OCI-M2 (cell line): ENCODE measurements at regions not wholly inside any gene's neighbourhood (a gene's known extent, or its start where the extent isn't known, plus 50 kb on each side); places are given as distances from the start of the nearest gene placed in this dataset.
"Not testable (repeated sequence)": the region's sequence is repeated elsewhere in the genome, so short reads cannot be mapped to it uniquely, and the experiment has no call there.

ENCODE experiments used
- DNase-seq: peaks from one replicate; lab custom pipeline; 2025; ENCODE audit not compliant: unreplicated experiment; lab: John Stamatoyannopoulos, UW

DNA sequence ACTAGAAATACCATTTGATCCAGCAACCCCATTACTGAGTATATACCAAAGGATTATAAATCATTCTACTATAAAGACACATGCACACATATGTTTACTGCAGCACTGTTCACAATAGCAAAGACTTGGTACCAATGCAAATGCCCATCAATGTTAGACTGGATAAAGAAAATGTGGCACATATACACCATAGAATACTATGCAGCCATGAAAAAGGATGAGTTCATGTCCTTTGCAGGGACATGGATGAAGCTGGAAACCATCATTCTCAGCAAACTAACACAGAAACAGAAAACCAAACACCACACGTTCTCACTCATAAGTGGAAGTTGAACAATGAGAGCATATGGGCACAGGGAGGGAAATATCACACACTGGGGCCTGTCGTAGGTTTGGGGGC is 106.0 kb downstream of the SPATA18 start:
- not testable (repeated sequence) for DNase-seq

DNA sequence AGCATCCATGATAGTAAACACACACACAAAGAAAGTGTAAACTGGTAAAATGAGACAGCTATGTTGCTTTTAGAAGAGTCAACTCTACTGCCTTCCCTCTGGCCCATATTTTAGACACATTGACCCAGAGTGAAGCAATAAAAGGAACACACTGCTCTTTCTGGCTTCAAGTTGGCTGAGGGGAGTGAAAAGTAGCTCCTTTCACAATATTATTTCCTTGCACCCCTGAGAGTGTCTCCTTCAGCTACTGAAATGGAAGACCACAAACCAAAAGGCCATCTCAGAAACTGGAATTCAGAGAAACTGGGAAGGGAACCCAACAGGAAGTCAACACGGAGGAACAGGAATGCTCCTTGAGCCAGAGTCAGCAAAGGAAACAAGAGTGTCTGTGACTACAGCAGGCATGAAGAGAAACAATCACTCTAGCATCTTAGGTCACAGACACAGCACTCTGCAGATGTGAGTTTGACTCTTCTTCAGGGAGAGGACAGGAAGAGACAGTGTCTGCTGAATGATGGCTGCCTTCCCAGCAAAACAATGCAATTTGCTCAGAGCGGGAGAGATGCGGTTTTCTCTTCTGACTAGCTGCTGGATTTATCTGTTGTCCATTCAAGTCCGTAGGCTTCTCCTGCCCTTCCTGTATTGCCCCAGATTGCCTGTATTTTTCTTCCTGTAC is 106.7 kb downstream of the SPATA18 start:
- no peak for DNase-seq

DNA sequence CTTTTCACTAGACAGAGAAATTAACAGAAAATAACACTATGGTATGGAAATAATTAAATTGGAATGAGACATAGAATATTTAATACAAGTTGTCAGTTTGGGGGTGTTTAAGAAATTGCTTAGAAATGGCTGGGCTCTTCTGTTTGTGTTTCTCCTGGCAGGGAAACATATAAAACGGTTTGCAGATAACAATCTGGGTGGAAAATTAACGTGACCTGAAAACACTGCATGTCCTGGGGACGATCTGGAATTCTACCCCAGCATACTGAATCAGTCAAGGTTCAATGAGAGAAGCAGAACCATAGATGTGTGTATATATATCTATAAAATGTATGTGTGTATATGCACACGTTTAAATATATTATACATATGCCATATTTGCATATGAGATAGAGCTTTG is 109.8 kb downstream of the SPATA18 start:
- no peak for DNase-seq

DNA sequence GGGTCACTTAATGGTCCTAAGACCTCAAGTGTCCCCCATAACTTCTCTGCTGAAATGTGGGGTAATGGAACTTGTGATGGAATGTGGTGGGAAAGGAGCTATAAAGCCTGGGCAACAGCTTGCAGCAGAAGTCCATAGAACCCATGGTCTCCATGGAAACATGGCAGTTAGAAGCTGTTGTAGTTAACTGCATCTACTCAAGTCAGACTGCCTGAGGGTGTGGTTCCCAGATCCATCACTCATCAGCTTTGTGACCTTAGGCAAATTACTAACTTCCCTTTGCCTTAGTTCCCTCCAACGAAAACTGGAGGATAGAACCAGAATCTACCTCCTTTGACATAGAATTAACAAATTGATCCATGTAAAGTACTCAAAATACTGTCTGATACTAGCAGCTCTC is 113.0 kb downstream of the SPATA18 start:
- no peak for DNase-seq

DNA sequence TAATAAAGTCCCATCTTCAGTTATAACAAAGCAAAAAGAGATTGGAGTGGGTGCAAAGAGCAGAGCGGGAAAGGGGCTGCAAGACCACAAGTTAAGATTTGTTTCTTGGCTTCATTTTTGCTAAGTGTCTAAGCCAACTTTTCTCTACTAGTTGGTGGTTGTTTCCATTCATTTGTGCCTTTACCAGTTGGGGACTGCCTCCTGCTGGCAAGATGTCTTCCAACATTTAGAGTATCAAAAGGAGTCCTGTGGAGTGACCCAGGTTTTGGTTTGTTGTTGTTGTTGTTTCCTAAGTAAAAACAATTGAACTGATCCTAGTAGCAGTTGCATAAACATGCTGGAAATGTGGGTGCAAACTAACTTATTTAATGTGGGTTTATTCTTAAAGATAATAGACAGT is 121.1 kb downstream of the SPATA18 start:
- DNase-seq = no peak

DNA sequence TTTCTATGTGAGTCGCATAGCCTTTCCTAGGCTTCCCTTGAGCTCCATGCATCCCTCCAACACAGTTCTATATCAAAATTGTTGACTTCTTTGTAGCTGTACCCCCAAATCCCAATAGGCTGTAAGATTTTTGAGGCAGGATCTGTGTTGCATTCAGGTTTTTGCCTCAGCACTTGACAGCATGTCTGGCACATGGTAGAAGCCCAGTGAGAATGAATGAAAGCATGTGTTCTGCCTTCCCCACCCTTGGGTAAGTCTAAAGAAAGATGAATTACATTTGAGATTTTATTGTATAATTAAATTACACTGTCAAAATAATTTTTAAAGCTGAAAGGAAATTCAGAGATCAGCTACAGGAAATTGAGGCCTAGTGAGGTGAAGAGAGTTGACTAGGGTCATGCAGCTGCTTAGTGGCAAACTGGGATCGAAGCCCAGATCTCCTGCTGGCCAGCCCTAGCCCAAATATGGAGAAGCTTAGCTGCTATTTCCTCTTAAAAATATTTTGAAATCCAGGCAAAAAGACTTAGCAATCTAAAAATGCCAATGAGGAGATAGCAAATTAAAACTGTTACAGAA is 122.5 kb downstream of the SPATA18 start:
- no peak for DNase-seq

DNA sequence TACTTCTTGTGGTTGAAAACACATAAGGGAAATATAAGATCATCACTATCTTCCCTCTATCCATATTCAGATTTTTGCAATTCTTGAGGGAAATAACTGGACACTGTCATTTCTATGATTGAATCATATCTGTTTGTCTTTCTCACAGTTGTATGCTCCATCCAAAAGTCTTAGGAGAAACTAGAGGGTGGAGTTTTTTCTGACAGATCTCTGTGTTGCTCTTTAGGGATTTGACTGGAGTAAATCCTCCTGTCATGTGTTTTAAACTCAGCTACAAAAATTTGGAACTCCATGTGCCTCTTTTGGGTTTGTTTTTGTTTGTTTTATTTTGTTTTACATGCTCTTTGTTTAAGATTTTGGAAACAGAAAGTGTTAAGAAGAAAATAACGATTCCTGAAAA is 136.5 kb downstream of the SPATA18 start:
- no peak for DNase-seq

DNA sequence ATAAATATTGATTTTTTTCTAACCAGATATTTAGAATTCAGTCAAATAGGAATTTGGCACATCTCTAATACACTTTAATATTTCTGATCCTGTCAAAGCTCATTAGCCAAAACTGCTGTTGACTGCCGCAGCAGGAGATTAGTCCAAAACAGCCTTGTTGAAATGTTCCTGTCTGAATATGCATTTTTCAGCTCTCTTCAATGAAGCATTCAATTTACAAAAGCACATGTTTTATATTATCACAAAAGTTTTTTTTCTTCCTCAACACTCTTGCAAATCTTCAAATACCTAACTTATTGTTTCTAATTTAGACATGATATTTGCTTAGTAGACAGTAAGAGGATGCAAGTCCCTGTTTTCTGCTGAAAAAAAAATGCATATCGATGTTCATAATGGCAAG is 140.9 kb downstream of the SPATA18 start:
- DNase-seq = no peak

DNA sequence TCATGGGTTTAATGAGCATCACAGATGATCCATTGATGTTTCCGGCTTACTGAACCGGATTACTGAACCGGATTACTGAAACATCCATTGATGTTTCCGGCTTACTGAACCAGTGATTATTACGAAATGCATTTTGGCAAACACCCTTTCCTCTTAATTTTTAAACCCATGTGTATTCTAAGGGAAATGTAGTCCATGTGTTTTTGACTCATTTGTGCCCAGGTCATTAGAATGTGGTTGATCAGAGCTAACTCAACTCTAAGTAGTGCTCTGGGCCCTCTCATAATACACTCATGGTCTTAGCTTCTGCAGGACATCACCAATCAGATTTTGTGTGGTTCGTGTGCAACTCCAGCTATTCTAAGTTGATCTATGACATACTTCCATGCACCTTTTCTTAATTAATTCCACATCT is 141.6 kb downstream of the SPATA18 start:
- no peak for DNase-seq

DNA sequence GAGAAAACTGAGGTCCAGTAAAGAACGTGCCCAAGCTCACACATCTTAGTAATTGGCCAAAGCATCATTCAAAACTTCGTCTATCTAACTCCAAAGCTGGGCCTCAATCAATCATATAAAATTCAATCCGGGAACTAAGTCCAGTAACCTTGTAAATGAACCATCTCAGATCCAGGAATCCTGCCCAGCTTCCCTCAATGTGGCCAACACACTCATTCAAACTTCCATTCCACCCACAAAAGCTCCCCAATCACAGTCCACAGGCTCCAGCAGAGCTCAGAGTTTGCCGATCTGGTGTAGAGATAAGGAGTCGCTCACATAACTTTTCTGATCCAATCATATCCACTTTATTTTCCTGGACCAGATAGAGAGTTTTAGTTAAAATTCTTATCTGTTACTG is 144.8 kb downstream of the SPATA18 start:
- DNase-seq = no peak

DNA sequence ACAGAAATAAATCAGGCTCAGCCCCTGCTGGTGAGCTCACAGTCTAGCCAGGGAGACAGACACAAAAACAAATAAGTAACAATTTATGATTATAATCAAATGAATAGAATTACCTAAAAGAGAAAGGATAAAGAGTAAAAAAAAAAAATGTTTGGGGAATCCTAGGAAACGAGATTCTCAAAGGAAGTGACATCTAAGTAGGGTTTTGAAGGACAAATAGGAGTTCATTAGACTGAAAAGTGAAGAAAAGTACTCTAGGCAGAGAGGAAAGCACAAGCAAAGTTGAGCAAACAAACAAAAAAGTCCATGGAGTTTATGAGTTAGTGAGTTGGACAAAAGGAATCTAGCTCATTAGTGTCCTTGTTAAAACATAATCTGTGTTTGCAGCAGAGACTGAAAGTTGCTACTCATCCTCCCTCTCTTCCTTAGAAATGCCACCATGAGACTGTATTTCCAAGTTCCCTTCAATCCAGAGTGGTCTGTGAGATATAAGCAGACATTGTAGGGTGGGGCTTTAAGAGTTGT is 145.6 kb downstream of the SPATA18 start:
- DNase-seq = no peak

DNA sequence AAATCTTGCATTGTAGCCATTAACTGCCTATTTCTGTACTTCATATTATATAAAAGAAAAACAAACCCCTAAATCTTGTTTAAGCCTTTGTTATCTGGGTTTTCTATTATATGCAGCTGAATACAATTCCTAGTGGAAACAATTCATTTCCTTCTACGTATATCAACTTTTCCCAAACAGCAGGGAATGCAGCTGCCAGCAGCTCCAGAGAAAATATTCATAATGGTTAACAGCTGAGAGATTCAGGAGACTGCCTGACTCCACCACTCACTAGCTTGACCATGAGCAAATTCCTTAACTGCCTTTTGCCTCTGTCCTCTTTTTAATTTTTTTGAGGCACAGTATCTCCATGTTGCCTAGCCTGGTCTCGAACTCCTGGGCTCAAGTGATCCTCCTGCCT is 146.2 kb downstream of the SPATA18 start:
- no peak for DNase-seq

DNA sequence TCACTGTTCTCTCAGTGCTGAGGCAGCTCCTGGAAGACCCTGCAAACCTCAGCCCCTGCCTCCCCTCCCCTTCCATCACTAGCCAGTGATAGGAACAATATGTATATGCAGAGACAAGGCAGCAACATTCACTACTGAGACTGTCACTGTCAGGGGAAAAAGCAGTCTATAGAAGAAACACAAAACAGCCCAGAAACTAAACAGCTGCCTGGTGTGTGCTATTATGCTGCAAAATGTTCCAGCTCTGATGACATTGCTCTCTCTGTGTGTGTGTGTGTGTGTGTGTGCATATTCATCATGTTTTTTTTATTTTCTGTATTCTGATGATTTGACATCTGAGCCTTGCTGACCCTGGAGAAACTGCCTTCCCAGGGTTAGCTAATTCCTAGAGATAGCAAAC is 147.2 kb downstream of the SPATA18 start:
- no peak for DNase-seq

DNA sequence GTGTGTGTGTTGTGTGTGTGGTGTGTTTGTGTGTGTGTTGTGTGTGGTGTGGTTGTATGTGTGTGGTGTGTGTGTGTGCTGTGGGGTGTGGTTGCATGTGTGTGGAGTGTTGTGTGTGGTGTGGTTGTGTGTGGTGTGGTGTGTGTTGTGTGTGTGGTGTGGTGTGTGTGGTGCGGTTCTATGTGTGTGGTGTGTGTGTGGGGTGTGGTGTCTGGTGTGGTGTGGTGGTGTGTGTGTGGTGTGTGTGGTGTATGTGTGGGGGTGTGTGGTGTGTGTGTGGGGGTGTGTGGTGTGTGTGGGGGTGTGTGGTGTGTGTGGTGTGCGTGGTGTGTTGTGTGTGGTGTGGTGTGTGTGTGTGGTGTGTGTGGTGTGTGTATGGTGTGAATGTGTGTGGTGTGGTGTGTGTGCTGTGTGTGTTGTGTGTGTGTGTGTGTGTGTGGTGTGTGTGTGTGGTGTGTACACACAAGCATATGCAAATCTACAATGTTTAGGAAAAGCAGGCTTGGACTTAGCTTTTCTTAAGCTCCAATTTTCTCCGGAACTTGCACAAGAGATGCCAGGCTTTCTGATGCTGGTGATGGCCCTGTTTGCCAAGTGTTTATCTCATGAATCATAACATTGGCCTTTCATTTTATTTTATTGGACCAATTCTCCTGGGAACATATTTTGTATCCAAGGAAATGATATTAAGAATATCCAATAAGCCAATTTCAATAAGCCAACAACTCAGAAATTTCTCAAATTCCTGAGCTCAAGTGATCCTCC is 148.7 kb downstream of the SPATA18 start:
- no peak for DNase-seq

DNA sequence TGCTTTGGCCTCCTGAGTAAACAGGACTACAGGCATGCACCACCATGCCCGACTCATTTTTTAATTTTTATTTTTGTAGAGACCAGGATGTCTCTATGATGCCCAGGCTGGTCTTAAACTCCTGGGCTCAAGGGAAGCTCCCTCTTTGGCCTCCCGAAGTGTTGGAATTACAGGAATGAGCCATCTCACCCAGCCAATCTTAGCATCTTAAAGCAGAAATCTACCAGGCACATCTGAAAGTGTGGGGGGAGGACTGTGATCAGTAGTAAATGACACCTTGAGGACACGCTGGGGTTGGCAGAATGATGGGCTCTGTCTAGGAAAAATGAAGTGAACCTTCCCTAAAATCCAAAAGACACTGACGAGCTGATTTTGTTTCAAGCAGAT is 149.2 kb downstream of the SPATA18 start:
- DNase-seq = no peak

DNA sequence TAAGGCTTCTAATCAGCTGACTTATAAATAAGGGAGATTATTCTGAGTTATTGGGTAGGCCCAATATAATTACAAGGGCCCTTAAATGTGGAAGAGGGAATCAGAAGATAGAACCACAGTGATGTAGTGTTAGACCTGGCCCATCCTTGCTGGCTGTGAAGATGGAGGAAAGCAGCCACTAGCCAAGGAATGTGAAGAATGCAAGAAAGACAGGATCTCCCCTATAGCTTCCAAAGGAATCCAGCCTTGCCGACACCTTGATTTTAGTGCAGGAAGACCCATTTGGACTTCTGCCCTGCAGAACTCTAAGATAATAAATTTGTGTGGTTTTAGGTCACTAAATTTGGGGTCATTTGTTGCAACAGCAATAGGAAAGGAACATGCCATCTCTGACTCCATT is 150.6 kb downstream of the SPATA18 start:
- no peak for DNase-seq

DNA sequence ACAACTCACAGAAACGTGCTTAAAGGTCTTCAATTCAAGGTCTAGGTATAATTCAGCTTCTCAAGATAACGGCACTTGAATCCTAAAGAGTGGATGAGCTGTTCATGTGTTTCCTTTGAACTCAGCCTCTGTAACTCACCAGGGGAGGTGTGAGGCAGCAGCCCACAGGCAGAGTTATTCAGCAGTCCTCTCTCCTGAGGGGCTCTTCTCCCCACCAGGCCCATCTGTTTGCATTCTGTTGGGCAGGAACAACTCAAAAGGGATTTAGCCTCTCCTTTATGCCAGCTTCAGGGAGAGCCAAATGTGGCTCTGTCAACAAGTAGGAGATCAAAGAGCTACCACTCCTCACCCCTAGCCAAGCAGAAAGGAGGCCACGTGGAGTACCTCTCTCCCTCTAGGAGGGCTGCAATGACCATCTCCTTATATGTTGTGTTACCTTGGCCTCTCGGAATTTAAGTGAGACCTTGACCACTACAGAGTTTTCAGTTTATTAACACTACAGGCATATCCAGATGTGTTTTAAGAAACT is 151.2 kb downstream of the SPATA18 start:
- DNase-seq = no peak

DNA sequence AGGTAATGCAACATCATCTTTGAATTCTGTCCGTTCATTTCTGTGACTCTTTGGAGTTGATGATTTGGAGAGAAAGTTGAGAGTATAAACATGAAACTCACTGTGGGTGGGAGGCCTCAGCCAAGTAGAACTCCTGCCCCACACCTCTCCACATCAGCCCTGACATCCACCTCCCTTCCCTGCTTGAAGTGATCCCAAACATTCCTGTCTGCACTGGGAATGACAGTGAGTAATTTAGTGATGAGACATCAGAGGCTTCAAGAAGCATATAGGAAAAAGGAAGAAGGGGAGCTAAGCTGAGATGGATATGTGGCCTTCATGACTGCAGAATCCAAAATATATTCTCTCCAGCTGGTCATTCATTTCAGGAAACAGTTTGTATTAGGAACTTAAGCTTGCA is 151.8 kb downstream of the SPATA18 start:
- DNase-seq = no peak

DNA sequence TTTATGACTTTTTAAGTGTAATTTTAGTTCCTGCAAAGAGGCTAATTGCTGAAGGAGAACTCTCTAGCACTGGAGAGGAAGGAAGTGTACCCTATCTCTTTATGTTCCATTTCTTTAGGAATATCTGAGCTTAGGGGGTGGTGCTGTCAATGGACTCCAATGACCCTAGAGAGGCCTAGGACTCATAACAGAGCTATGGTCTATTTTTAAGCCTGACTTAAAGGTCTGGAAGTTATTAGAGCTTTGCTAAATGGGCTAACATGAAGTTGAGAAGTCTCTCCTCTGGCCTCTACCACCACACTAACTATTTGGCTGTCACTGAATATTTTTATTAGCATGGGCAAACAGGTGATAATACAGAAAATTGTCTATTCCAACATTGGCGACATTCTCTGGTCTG is 152.2 kb downstream of the SPATA18 start:
- DNase-seq = no peak

DNA sequence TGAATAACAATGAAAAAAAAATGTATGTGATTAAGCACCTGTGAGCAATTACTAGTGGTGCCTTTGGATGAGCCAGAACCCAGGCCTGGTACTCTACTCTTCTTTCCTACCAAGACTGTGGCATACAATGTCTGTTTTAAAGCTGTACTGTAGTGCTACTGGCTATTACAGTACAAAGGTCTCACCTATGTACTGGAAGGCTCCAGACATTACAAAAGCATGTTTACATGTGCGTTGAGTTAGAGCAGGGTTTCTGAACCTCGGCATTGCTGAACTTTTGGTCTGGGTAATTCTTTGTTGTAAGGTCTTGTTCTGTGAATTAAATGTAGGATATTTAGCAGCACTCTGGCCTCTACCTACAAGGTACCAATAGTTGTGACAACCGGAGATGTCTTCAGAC is 153.8 kb downstream of the SPATA18 start:
- no peak for DNase-seq

DNA sequence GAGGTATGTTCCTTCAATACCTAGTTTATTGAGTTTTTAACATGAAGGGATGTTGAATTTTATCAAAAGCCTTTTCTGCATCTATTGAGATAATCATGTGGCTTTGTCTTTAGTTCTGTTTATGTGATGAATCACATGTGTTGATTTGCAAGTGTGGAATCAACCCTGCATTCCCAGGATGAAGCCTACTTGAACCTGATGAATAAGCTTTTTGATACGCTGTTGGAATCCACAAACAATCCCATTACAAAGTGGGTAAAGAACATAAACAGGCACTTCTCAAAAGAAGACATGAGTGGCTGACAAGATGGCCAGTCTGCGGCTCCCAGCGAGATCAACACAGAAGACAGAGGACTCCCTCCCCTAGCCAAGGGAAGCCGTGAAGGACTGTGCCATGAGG is 156.0 kb downstream of the SPATA18 start:
- not testable (repeated sequence) for DNase-seq

DNA sequence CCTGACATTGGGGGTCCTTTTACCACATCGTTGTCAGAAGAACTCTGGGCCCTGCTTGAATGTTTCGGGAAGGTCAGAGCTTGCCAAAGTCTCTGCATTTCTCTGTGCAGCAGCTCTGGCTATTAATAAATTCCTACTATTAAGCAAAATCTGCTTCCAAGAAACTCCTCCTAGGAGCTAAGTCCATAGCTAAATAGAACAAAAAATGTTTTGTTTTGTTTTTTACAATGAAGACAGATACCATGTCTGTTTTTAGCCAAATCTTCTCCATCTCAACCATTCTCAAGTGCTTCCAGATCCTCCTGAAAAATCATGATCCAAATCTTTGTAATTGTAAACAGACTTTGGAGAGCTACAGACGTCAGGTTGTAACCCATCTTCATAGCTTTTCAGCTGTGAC is 161.6 kb downstream of the SPATA18 start:
- DNase-seq = no peak
